Inflammatory macrophage treated with lipopolysaccharide for 4 hours (primary cell): ENCODE measurements at regions not wholly inside any gene's neighbourhood (a gene's known extent, or its start where the extent isn't known, plus 50 kb on each side); places are given as distances from the start of the nearest gene placed in this dataset.

Experiments
- DNase-seq: peaks from one replicate; pipeline ENCODE4 v3.0.0-alpha.2; 2020

DNA sequence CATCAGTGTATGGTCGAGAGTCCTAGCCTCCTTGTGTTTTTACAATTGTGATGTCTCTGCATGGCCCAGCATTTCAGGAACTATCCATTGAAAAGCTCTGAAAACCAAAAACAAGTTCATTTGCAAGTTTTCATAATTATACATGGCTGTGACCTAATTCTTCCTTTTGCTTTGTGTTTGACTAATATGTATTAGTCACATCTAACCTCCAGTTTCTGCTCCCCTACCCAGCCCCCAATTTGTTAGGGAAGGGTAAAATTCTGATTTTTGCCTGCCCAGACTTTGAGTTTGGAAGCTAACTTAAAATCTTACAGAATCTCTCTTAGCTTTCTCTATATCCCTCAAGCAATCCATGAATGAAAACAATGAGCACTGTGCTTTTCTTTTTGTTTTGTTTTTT, 128.2 kb upstream of the SEMA6A start:
- DNase-seq = no peak

DNA sequence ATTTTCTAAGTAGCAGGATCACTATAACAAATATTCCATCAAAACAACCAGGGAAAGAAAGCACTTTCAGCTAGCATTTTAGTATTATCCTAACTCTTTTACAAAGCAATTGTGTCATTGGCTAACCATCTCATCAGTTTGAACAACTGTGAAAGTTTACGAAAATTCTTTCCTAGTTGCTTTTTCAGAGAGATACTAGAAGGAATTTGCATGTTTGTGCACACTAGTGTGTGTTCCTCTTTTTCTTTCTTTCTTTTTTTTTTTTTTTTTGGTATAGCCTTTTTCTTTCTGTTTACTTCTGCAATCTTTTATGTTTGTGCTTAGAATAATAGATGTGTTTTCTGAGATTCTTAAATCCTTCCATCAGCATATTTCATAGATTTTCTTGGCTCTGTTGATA, 124.7 kb upstream of the SEMA6A start:
- DNase-seq = no peak

- DNase-seq = no peak
Observed at GRCh38 chr5:116696366-116696765, 121.7 kb upstream of the SEMA6A start.

- no peak for DNase-seq
Observed at GRCh38 chr5:116695681-116696080, 121.1 kb upstream of the SEMA6A start.

- DNase-seq = no peak
Observed at GRCh38 chr5:116686438-116686837, 111.8 kb upstream of the SEMA6A start.

GRCh38 chr5:116685931-116686330, 111.3 kb upstream of the SEMA6A start:
- no peak for DNase-seq

DNA sequence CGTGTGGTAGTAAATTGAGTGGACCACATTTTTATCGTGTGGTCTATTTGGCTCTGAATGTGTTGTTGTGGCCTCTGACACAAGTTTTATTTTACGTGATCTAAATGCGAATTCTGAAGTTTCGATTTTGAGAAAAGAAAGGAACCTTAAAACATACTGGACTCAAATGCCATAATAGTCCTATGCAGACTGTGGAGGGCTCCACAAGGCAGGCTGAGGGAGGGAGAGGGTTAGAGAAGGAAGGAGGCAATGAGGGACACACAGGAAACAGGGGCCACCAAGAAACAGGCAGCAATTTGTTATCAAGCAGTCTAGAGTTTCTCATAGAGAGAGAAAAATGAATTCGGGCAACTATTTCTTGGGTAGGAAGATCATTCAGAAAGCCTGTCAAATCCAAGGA, 110.4 kb upstream of the SEMA6A start:
- DNase-seq = no peak

GRCh38 chr5:116681334-116682013, 106.9 kb upstream of the SEMA6A start:
- DNase-seq = peak; percentile 39

DNA sequence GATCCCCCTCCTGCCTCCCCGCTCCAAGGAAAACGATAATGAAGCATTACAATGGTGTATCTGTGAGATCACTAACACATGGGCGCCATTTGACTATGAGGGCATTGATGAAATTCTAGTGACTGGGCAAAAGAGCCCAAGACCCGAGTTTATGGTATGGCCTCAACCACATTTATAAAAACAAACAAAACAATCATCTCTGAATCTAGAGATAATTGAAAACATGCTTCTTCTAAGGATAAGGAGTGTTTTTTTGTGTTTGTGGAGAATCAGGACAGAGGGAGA, 100.9 kb upstream of the SEMA6A start:
- no peak for DNase-seq

GRCh38 chr5:116674881-116675625, 100.4 kb upstream of the SEMA6A start:
- no peak for DNase-seq

- DNase-seq = no peak
Observed at GRCh38 chr5:116673453-116673852, 98.8 kb upstream of the SEMA6A start.

DNA sequence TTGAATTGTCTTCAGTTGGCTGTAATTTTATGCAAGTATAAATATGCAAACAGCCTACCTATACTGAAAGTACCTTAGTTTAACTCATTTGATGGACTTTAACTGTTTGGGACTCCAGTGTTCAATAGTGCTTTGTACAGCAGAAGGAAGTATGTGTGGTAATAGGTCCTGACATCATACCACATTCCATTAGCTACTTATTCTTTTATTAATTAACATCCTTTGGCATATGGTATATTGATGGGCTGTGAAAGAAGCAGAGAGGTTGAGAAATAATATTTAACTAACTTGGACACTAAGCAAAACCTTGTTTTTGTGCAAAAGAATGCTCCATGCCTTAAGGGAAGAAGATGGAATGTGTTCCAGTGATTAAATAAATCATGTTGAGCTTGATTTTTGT, 97.6 kb upstream of the SEMA6A start:
- DNase-seq = no peak

GRCh38 chr5:116671211-116671736, 96.7 kb upstream of the SEMA6A start:
- DNase-seq = no peak

DNA sequence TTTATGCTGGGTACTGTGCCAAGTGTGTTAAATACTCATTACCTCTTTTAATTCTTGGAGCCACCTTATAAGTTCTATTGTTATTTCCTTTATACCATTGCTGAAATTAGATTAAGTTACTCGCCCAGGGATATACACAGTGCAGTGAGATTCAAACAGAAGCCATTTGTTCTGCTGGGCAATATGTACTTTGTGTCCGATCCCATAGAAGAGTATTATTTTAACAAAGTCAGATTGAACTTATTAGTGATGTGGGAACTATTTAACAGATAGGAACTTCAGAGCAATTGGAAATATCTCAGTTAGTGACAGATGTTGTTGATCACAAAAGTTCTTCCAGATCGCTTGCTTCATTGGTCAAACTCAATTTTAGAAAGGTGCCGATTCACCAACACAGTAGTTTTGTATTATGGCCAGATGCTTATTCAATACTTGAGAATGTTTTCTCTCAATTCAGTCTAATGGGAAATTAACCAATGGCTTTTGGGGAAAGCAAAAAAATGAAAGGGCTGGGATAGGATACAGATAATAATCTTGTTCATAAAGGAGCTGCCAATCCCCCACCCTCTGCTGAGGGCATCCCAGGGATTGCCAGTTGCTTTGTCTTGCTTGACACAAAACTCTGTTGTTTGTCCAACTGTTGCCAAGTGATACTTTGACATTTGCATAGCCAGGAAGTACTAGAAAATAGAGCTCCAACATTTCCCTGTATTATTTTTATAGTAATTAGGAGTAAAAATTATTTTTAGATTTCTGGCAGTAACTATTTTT, 94.8 kb upstream of the SEMA6A start:
- no peak for DNase-seq

DNA sequence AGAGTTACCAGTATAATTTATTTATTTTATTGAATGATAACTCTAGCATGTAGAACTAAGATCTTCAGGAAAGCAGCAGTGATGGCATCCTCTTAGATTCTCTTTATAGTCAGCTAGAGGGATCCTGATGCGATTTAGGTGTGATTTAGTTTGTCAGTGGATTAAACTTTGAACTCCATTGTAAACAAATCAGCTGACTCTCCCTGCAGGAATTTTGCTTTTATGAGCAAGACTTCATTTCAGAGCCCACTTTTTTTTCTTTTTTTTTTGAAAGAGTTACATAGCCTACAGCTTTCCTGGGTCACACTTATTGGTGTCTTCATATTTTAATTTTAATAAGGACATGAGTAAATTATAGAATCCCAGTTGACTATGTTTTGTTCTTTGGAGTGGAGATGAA, 93.8 kb upstream of the SEMA6A start:
- no peak for DNase-seq

GRCh38 chr5:116666901-116667300, 92.3 kb upstream of the SEMA6A start:
- DNase-seq = no peak

DNA sequence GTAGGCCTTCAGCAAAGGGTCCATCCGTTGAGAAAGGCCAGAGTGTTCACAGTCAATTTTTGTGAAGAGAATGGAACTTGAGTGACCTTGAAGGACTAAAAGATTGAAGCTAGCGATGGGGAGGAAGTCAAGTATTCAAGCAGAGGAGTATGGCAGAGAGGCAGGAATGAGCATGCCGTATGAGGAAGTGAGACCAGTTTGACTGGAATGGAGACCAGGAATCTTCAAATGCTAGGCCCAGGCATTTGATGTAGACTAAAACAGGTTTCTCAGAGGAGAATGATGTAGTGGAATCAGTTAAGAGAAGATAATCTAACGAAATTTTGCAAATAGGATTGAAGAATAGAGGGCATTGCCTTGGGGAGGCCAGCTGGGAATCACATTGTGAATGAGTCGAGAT, 90.4 kb upstream of the SEMA6A start:
- DNase-seq = no peak

- DNase-seq = no peak
Observed at GRCh38 chr5:116663081-116663480, 88.5 kb upstream of the SEMA6A start.

- DNase-seq = no peak
Observed at GRCh38 chr5:116661419-116661818, 86.8 kb upstream of the SEMA6A start.

DNA sequence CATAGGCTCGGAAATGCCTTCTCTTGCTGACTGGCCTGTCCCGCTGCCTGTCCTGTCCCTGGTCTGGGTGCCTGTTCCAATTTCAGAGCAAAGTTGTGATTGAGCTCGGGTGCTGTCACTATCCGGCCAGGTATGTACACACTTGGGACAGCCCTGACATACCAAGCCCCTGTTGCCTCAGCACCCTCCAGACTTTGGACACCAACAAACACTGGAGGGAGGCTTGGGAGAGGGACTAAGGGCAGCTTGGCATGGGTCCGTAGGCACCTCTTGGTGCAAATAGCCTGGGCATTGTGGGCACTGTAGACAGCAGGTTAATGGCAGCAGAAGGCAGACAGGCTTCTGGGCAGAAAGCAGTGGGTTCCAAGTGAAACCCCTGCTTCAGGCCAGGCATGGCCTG, 86.3 kb upstream of the SEMA6A start:
- no peak for DNase-seq

GRCh38 chr5:116658830-116659229, 84.2 kb upstream of the SEMA6A start:
- no peak for DNase-seq

GRCh38 chr5:116658141-116658540, 83.5 kb upstream of the SEMA6A start:
- no peak for DNase-seq

- no peak for DNase-seq
Observed at GRCh38 chr5:116655431-116655830, 80.8 kb upstream of the SEMA6A start.

GRCh38 chr5:116654925-116655324, 80.3 kb upstream of the SEMA6A start:
- no peak for DNase-seq
